BJ (cell line): ENCODE measurements at regions not wholly inside any gene's neighbourhood (a gene's known extent, or its start where the extent isn't known, plus 50 kb on each side); places are given as distances from the start of the nearest gene placed in this dataset.
"Not testable (repeated sequence)": the region's sequence is repeated elsewhere in the genome, so short reads cannot be mapped to it uniquely, and the experiment has no call there.

Source experiments
- CTCF ChIA-PET: fragments of 350-600 bp; formaldehyde crosslinking; extraction: SDS; loops from one replicate; lab custom pipeline; 2021; ENCODE audit warnings: antibody characterized with exemption, inconsistent platforms; lab: Yijun Ruan, JAX
- POLR2A ChIA-PET: fragments of 300-600 bp; sonication (Branson Sonifier 250); formaldehyde crosslinking; extraction: SDS; loops from one replicate; lab custom pipeline; 2021; ENCODE audit warnings: antibody characterized with exemption; lab: Charles Lee
- DNase-seq: peaks from one replicate; pipeline ENCODE4 v3.0.0-alpha.2; 2011; ENCODE audit warnings: low read depth
- H3K27me3 ChIP-seq: 2 replicates; pipeline ENCODE4 v1.6.0; 2011; ENCODE audit warnings: low read length; ENCODE audit not compliant: control insufficient read depth, insufficient read depth
- H3K36me3 ChIP-seq: 2 replicates; pipeline ENCODE4 v1.5.1; 2011; ENCODE audit warnings: low read length; ENCODE audit not compliant: control insufficient read depth, insufficient read depth
- H3K4me3 ChIP-seq: 2 replicates; pipeline ENCODE4 v1.5.1; 2011; ENCODE audit warnings: low read depth, mild to moderate bottlenecking, control low read depth, low read length
- CTCF ChIP-seq: IDR thresholded peaks from 2 replicates; pipeline ENCODE4 v1.5.1; 2011; ENCODE audit warnings: low read depth, mild to moderate bottlenecking, control low read depth, inconsistent platforms, low read length, moderate library complexity; ENCODE audit not compliant: insufficient read depth

- no peak for DNase-seq
- no peaks in the 10 kb centered on the region for H3K36me3 ChIP-seq
- ChIA-PET POLR2A (no interaction called here), CTCF (interaction anchor here (0.7 kb wide), 1 partner anchor 21 kb away, joined by 4 read pairs; no protein-coding TSS in a partner anchor)
- peaks cover 8% of the 10 kb centered on the region for H3K27me3 ChIP-seq
- no peak for TF ChIP-seq CTCF
- H3K4me3 ChIP-seq = no peak overlapping the region
Observed at GRCh38 chr1:148386617-148387016, 96.5 kb downstream of the PPIAL4G start.

GRCh38 chr1:148386031-148386398 is 97.1 kb downstream of the PPIAL4G start:
- H3K4me3 ChIP-seq, POLR2A ChIA-PET, H3K27me3 ChIP-seq, DNase-seq, H3K36me3 ChIP-seq: not testable (repeated sequence)
- CTCF ChIA-PET = interaction anchor here (1.0 kb wide), 1 partner anchor 14 kb away, joined by 6 read pairs; no protein-coding TSS in a partner anchor

- Histone ChIP-seq H3K27me3 (peaks cover 8% of the 10 kb centered on the region), H3K36me3 (no peaks in the 10 kb centered on the region), H3K4me3 (no peak overlapping the region)
- ChIA-PET CTCF (interaction anchor here (1.0 kb wide), 1 partner anchor 14 kb away, joined by 6 read pairs; no protein-coding TSS in a partner anchor), POLR2A (no interaction called here)
- no peak for TF ChIP-seq CTCF
- DNase-seq = no peak
Observed at GRCh38 chr1:148385371-148386030, 97.6 kb downstream of the PPIAL4G start.

GRCh38 chr1:148383966-148384365 is 99.1 kb downstream of the PPIAL4G start:
- ChIA-PET POLR2A (no interaction called here), CTCF (no interaction called here)
- no peaks in the 10 kb centered on the region for H3K36me3 ChIP-seq
- peaks cover 10% of the 10 kb centered on the region for H3K27me3 ChIP-seq
- TF ChIP-seq CTCF = no peak
- DNase-seq = no peak
- H3K4me3 ChIP-seq = no peak overlapping the region

GRCh38 chr1:148379697-148380096 is 103.4 kb downstream of the PPIAL4G start:
- CTCF ChIA-PET = no interaction called here
- DNase-seq = no peak
- no peaks in the 10 kb centered on the region for H3K36me3 ChIP-seq

More at GRCh38 chr1:148379697-148380096, 103.4 kb downstream of the PPIAL4G start:
- POLR2A ChIA-PET = no interaction called here
- no peak overlapping the region for H3K4me3 ChIP-seq
- no peak for TF ChIP-seq CTCF
- peaks cover 6% of the 10 kb centered on the region for H3K27me3 ChIP-seq
